NT2/D1 (cell line): ENCODE measurements at regions not wholly inside any gene's neighbourhood (a gene's known extent, or its start where the extent isn't known, plus 50 kb on each side); places are given as distances from the start of the nearest gene placed in this dataset.

ENCODE experiments used
- DNase-seq: peaks from one replicate; pipeline ENCODE4 v3.0.0-alpha.2; 2011; ENCODE audit warnings: low read depth, low spot score
- H3K27me3 ChIP-seq: 2 replicates; pipeline ENCODE4 v1.6.0; 2011; ENCODE audit warnings: mild to moderate bottlenecking; ENCODE audit not compliant: insufficient read length, insufficient read depth
- H3K36me3 ChIP-seq: 2 replicates; pipeline ENCODE4 v1.6.1; 2011; ENCODE audit warnings: mild to moderate bottlenecking, low read length, mixed read lengths; ENCODE audit not compliant: insufficient read depth, insufficient read length
- H3K4me1 ChIP-seq: 2 replicates; pipeline ENCODE4 v1.5.1; 2011; ENCODE audit not compliant: insufficient read depth, insufficient read length
- H3K4me3 ChIP-seq: 2 replicates; pipeline ENCODE4 v1.5.1; 2011; ENCODE audit warnings: low read depth; ENCODE audit not compliant: insufficient read length
- H3K9ac ChIP-seq: 2 replicates; pipeline ENCODE4 v1.6.0; 2011; ENCODE audit warnings: low read depth; ENCODE audit not compliant: insufficient read length
- H3K9me3 ChIP-seq: 2 replicates; pipeline ENCODE4 v1.5.1; 2011; ENCODE audit warnings: mild to moderate bottlenecking, low read length; ENCODE audit not compliant: insufficient read depth
- SUZ12 ChIP-seq: IDR thresholded peaks from 2 replicates; pipeline ENCODE4 v1.6.1; 2011; ENCODE audit not compliant: insufficient read length, insufficient read depth; ENCODE audit errors: extremely low read depth
- YY1 ChIP-seq: IDR thresholded peaks from 2 replicates; pipeline ENCODE4 v1.6.1; 2011; ENCODE audit not compliant: insufficient read length, insufficient read depth
- ZNF274 ChIP-seq: IDR thresholded peaks from 2 replicates; pipeline ENCODE4 v1.6.1; 2011; ENCODE audit warnings: mild to moderate bottlenecking, low read depth, low read length

- Histone ChIP-seq H3K27me3 (peaks cover 2% of the 10 kb centered on the region), H3K9me3 (0 out of 2 replicates have a peak, but pooled peaks cover 7% of the 10 kb centered on the region), H3K36me3 (no peaks in the 10 kb centered on the region), H3K4me3 (no peak overlapping the region), H3K9ac (no peak overlapping the region), H3K4me1 (no peaks in the 10 kb centered on the region)
- TF ChIP-seq ZNF274 (no peak), SUZ12 (no peak), YY1 (no peak)
- DNase-seq = no peak
Observed at GRCh38 chr11:15695096-15695721, 580.5 kb downstream of the INSC start.

- TF ChIP-seq YY1 = no peak
- TF ChIP-seq ZNF274 = no peak
- no peak for TF ChIP-seq SUZ12
- no peak for DNase-seq
- no peak overlapping the region for H3K4me3 ChIP-seq
- H3K36me3 ChIP-seq = no peaks in the 10 kb centered on the region
- H3K9me3 ChIP-seq = 0 out of 2 replicates have a peak, but pooled peaks cover 2% of the 10 kb centered on the region
- no peak overlapping the region for H3K9ac ChIP-seq
- H3K4me1 ChIP-seq = no peaks in the 10 kb centered on the region
- H3K27me3 ChIP-seq = peaks cover 2% of the 10 kb centered on the region
Observed at GRCh38 chr11:15696069-15696468, 581.3 kb downstream of the INSC start.

GRCh38 chr11:15697437-15698236 lies 582.9 kb downstream of the INSC start:
- Histone ChIP-seq H3K9me3 (no peaks in the 10 kb centered on the region), H3K9ac (no peak overlapping the region)

DNA sequence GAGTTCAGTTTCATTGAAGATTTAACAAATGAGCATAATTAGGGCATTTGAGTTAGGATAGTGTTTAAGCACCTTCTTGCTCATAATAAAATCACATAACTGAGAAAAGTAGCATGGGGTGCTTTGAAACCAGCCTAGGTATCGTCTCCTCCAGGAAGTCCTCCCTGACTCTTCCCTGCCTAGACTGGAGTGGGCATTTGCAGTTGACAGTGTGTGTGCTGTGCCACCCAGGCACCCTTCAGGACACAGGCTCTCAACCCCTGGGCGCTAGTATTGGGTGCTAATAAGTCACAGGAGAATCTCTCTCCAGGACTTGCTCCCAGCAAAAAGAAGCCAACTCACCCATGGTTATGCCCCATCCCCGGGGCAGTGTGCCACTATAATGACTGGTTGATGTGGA lies 584.1 kb downstream of the INSC start:
- no peak overlapping the region for H3K9ac ChIP-seq
- no peak overlapping the region for H3K4me3 ChIP-seq
- DNase-seq = no peak
- no peaks in the 10 kb centered on the region for H3K9me3 ChIP-seq
- no peak for TF ChIP-seq YY1
- no peaks in the 10 kb centered on the region for H3K27me3 ChIP-seq
- no peaks in the 10 kb centered on the region for H3K4me1 ChIP-seq
- H3K36me3 ChIP-seq = no peaks in the 10 kb centered on the region

More at GRCh38 chr11:15697437-15698236, 582.9 kb downstream of the INSC start:
- Histone ChIP-seq H3K27me3 (no peaks in the 10 kb centered on the region), H3K4me1 (no peaks in the 10 kb centered on the region), H3K36me3 (no peaks in the 10 kb centered on the region), H3K4me3 (no peak overlapping the region)
- no peak for DNase-seq
- TF ChIP-seq SUZ12 = no peak
- no peak for TF ChIP-seq ZNF274
- no peak for TF ChIP-seq YY1

- TF ChIP-seq SUZ12 = no peak
Observed at GRCh38 chr11:15699978-15700377, 585.3 kb downstream of the INSC start.

DNA sequence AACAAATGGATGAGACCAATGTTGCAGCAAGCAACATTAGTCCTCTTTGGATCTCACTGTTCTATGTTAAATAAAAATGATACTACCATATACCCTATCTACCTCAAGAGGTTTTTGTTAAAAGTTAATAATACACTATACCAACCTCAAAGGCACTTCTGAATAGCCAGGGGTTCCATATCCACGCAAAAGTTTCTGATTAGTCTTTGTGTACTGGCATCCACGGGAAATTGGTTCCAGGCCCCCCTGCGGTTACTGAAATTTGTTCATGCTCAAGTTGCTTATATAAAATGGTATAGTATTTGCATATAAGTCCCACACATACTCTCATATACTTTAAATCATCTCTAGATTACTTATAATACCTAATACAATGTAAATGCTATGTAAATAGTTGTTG lies 585.7 kb downstream of the INSC start:
- H3K4me3 ChIP-seq = no peak overlapping the region

More at GRCh38 chr11:15699978-15700377, 585.3 kb downstream of the INSC start:
- no peak for DNase-seq
- H3K4me1 ChIP-seq = no peaks in the 10 kb centered on the region
- H3K27me3 ChIP-seq = no peaks in the 10 kb centered on the region
- no peak overlapping the region for H3K9ac ChIP-seq
- H3K9me3 ChIP-seq = no peaks in the 10 kb centered on the region
- H3K36me3 ChIP-seq = no peaks in the 10 kb centered on the region
- H3K4me3 ChIP-seq = no peak overlapping the region

GRCh38 chr11:15704064-15704463 lies 589.3 kb downstream of the INSC start:
- Histone ChIP-seq H3K36me3 (no peaks in the 10 kb centered on the region), H3K9ac (no peak overlapping the region), H3K4me3 (no peak overlapping the region), H3K4me1 (no peaks in the 10 kb centered on the region), H3K27me3 (no peaks in the 10 kb centered on the region), H3K9me3 (peaks cover 2% of the 10 kb centered on the region; the same call in 1 of the 2 replicates)
- no peak for DNase-seq
- TF ChIP-seq YY1 (no peak), SUZ12 (no peak), ZNF274 (no peak)

More for the DNA sequence above, 585.7 kb downstream of the INSC start:
- H3K9ac ChIP-seq = no peak overlapping the region
- no peaks in the 10 kb centered on the region for H3K4me1 ChIP-seq
- H3K36me3 ChIP-seq = no peaks in the 10 kb centered on the region
- TF ChIP-seq ZNF274 = no peak
- TF ChIP-seq SUZ12 = no peak
- TF ChIP-seq YY1 = no peak
- no peak for DNase-seq
- H3K9me3 ChIP-seq = no peaks in the 10 kb centered on the region
- no peaks in the 10 kb centered on the region for H3K27me3 ChIP-seq
